ENCODE measurements at regions not wholly inside any gene's neighbourhood (a gene's known extent, or its start where the extent isn't known, plus 50 kb on each side); places are given as distances from the start of the nearest gene placed in this dataset.

- DNase-seq = no peak
Observed at GRCh38 chr9:134214386-134214765, 50.0 kb upstream of the RNU6ATAC start.

GRCh38 chr9:134214766-134215419 lies 50.5 kb upstream of the RNU6ATAC start:
- DNase-seq = no peak

GRCh38 chr9:134215420-134215698 lies 51.0 kb upstream of the RNU6ATAC start:
- no peak for DNase-seq

- peak; percentile 52 for DNase-seq
Observed at GRCh38 chr9:134215699-134216448, 51.5 kb upstream of the RNU6ATAC start.

GRCh38 chr9:134216449-134216951 lies 52.1 kb upstream of the RNU6ATAC start:
- DNase-seq = no peak

- DNase-seq = no peak
Observed at GRCh38 chr9:134216961-134217360, 52.6 kb upstream of the RNU6ATAC start.

- peak; percentile 55 for DNase-seq
Observed at GRCh38 chr9:134217431-134218210, 53.3 kb upstream of the RNU6ATAC start.

- no peak for DNase-seq
Observed at GRCh38 chr9:134218230-134218629, 53.9 kb upstream of the RNU6ATAC start.

GRCh38 chr9:134219646-134220060 lies 55.3 kb upstream of the RNU6ATAC start:
- no peak for DNase-seq

GRCh38 chr9:134220311-134220710 lies 55.9 kb upstream of the RNU6ATAC start:
- no peak for DNase-seq

- DNase-seq = no peak
Observed at GRCh38 chr9:134221273-134222017, 57.1 kb upstream of the RNU6ATAC start.

GRCh38 chr9:134222018-134222573 lies 57.7 kb upstream of the RNU6ATAC start:
- no peak for DNase-seq

- DNase-seq = no peak
Observed at GRCh38 chr9:134223091-134223490, 58.7 kb upstream of the RNU6ATAC start.

- DNase-seq = no peak
Observed at GRCh38 chr9:134223591-134224122, 59.3 kb upstream of the RNU6ATAC start.

GRCh38 chr9:134224127-134224526 lies 59.8 kb upstream of the RNU6ATAC start:
- DNase-seq = no peak

- DNase-seq = no peak
Observed at GRCh38 chr9:134224567-134225093, 60.3 kb upstream of the RNU6ATAC start.

- no peak for DNase-seq
Observed at GRCh38 chr9:134225186-134225585, 60.8 kb upstream of the RNU6ATAC start.

GRCh38 chr9:134225816-134226215 lies 61.5 kb upstream of the RNU6ATAC start:
- no peak for DNase-seq

- DNase-seq = peak; percentile 55
Observed at GRCh38 chr9:134226221-134226930, 62.0 kb upstream of the RNU6ATAC start.

GRCh38 chr9:134227451-134228411 lies 63.4 kb upstream of the RNU6ATAC start:
- no peak for DNase-seq

All from GF-D8 (cell line).